HCT116 (cell line): ENCODE measurements at regions not wholly inside any gene's neighbourhood (a gene's known extent, or its start where the extent isn't known, plus 50 kb on each side); places are given as distances from the start of the nearest gene placed in this dataset.
"Not testable (repeated sequence)": the region's sequence is repeated elsewhere in the genome, so short reads cannot be mapped to it uniquely, and the experiment has no call there.

Experiments
- ATAC-seq: fragments of 200-7000 bp; cut with Tn5 transposase; 2 replicates; pipeline ENCODE4 v1.9.1; 2020; ENCODE audit warnings: mild to moderate bottlenecking, moderate library complexity
- BruUV-seq: library from RNA; stranded (reverse); fragments of 400-500 nt; replicated peaks from 2 replicates; lab custom pipeline; 2021; lab: Mats Ljungman, UMichigan
- CTCF ChIA-PET: fragments of 300-600 bp; sonication (Branson Sonifier 250); formaldehyde crosslinking; loops from one replicate; lab custom pipeline; 2021; ENCODE audit warnings: antibody characterized with exemption; lab: Charles Lee
- POLR2A ChIA-PET: fragments of 300-600, 350-600 bp; sonication (Branson Sonifier 250); formaldehyde crosslinking; loops from one replicate; lab custom pipeline; 2021; ENCODE audit warnings: antibody characterized with exemption; lab: Charles Lee
- RAD21 ChIA-PET, 2 experiments: fragments of 300-600 bp; sonication (Branson Sonifier 250); formaldehyde crosslinking; loops; one replicate each; lab custom pipeline; 2023; ENCODE audit warnings: low total read pairs in 2 of 2; ENCODE audit not compliant: uncharacterized antibody in 2 of 2, unreplicated experiment in 2 of 2, low non-redundant PET in 1 of 2; lab: Charles Lee
- DNase-seq: peaks from one replicate; pipeline ENCODE4 v3.0.0-alpha.2; 2010; ENCODE audit warnings: low read depth, low spot score
- H2AFZ ChIP-seq: fragments of 200-600 bp; shearing (Covaris generic), sonication (generic); 2 replicates; pipeline ENCODE4 v1.6.1; 2017; ENCODE audit warnings: low read depth, mixed run types, mixed read lengths, antibody characterized with exemption, low read length; ENCODE audit not compliant: poor library complexity, severe bottlenecking
- H3K27ac ChIP-seq: 2 replicates; pipeline ENCODE4 v1.5.1; 2012; ENCODE audit warnings: low read depth, low read length
- H3K27me3 ChIP-seq: fragments of 200-600 bp; sonication (generic); 2 replicates; pipeline ENCODE4 v1.6.1; 2016; ENCODE audit warnings: mixed run types, low read length, mixed read lengths; ENCODE audit not compliant: insufficient read depth
- H3K36me3 ChIP-seq, 2 experiments: fragments of 200-500 bp in 1 of 2; fragments of 200-600 bp in 1 of 2; sonication (Bioruptor generic) in 1 of 2; sonication (generic) in 1 of 2; 2 replicates each; pipeline versions ENCODE4 v1.5.1 to v1.6.1; 2014 to 2016; ENCODE audit warnings: low read length in 2 of 2, inconsistent platforms in 1 of 2, mixed read lengths in 1 of 2, mixed run types in 1 of 2; ENCODE audit not compliant: insufficient read depth in 2 of 2, control insufficient read depth in 1 of 2
- H3K4me1 ChIP-seq, 2 experiments: fragments of 200-600 bp in 1 of 2; sonication (generic) in 1 of 2; 2 replicates each; pipeline versions ENCODE4 v1.5.1 to v1.6.1; 2012 to 2017; ENCODE audit warnings: low read length in 2 of 2, inconsistent platforms in 1 of 2, mild to moderate bottlenecking in 1 of 2, mixed read lengths in 1 of 2, mixed run types in 1 of 2, moderate library complexity in 1 of 2; ENCODE audit not compliant: insufficient read depth in 2 of 2, control insufficient read depth in 1 of 2
- H3K4me2 ChIP-seq: fragments of 200-600 bp; sonication (generic); 2 replicates; pipeline ENCODE4 v1.6.1; 2017; ENCODE audit warnings: mixed run types, low read length, mixed read lengths
- H3K4me3 ChIP-seq, 2 experiments: fragments of 200-600 bp in 1 of 2; sonication (generic) in 1 of 2; replicated peaks in 1 of 2; 2 replicates each; pipeline ENCODE4 v1.5.1; 2011 to 2016; ENCODE audit warnings: low read length in 2 of 2, control low read depth in 1 of 2, low read depth in 1 of 2, mild to moderate bottlenecking in 1 of 2, mixed read lengths in 1 of 2, mixed run types in 1 of 2
- H3K79me2 ChIP-seq: fragments of 200-600 bp; sonication (generic); 2 replicates; pipeline ENCODE4 v1.6.1; 2017; ENCODE audit warnings: mild to moderate bottlenecking, mixed run types, low read length, moderate library complexity, mixed read lengths; ENCODE audit not compliant: insufficient read depth
- H3K9ac ChIP-seq: fragments of 200-600 bp; sonication (generic); 2 replicates; pipeline ENCODE4 v1.6.1; 2016; ENCODE audit warnings: low read length, mixed read lengths
- H3K9me2 ChIP-seq: fragments of 200-600 bp; sonication (generic), shearing (Covaris generic); 2 replicates; pipeline ENCODE4 v1.6.1; 2017; ENCODE audit warnings: mixed run types, mild to moderate bottlenecking, moderate library complexity; ENCODE audit not compliant: insufficient read depth
- H3K9me3 ChIP-seq, 2 experiments: fragments of 200-500 bp in 1 of 2; fragments of 200-600 bp in 1 of 2; sonication (Bioruptor generic) in 1 of 2; sonication (generic) in 1 of 2; 2 replicates each; pipeline ENCODE4 v1.6.1; 2014 to 2017; ENCODE audit warnings: low read length in 2 of 2, mixed read lengths in 2 of 2, inconsistent platforms in 1 of 2, low read depth in 1 of 2, mild to moderate bottlenecking in 1 of 2, mixed run types in 1 of 2, moderate library complexity in 1 of 2; ENCODE audit not compliant: control insufficient read depth in 1 of 2, insufficient read depth in 1 of 2
- H4K20me1 ChIP-seq: fragments of 200-600 bp; sonication (generic), shearing (Covaris generic); 2 replicates; pipeline ENCODE4 v1.6.1; 2017; ENCODE audit warnings: mixed run types, mild to moderate bottlenecking, moderate library complexity; ENCODE audit not compliant: insufficient read depth
- CBX3 ChIP-seq: IDR thresholded peaks from 2 replicates; pipeline ENCODE4 v1.6.1; 2012; ENCODE audit warnings: low read depth
- YY1 ChIP-seq: IDR thresholded peaks from 2 replicates; pipeline ENCODE4 v1.6.1; 2011; ENCODE audit warnings: low read length, low read depth, moderate library complexity, mild to moderate bottlenecking; ENCODE audit not compliant: insufficient replicate concordance; ENCODE audit errors: extremely low read depth
- intact Hi-C: fragments of 100-400 bp; cut with micrococcal nuclease; formaldehyde crosslinking; loops from 2 replicates; pipeline ENCODE4 v1.10.0; 2022

- no peaks in the 10 kb centered on the region for H3K27me3 ChIP-seq
- no peaks in the 10 kb centered on the region for H3K9me2 ChIP-seq
- BruUV-seq = no TSS peak
- ChIA-PET RAD21 (no interaction called here), POLR2A (no interaction called here), CTCF (no interaction called here)
- H3K79me2 ChIP-seq = no peaks in the 10 kb centered on the region
- peaks cover 0 to 18% of the 10 kb centered on the region in 2 experiments; a peak in 2 of 4 replicates for H3K4me1 ChIP-seq
- H3K4me3 ChIP-seq = no peak overlapping the region
- no peaks in the 10 kb centered on the region for H3K36me3 ChIP-seq
- intact Hi-C loops = no loop called here
- no peak overlapping the region for H3K9ac ChIP-seq
- no peak overlapping the region for H2AFZ ChIP-seq
- H3K4me2 ChIP-seq = no peak overlapping the region
- DNase-seq = no peak
- H3K27ac ChIP-seq = no peak overlapping the region
- TF ChIP-seq CBX3 (no peak), YY1 (no peak)
- 0 out of 4 replicates have a peak, but pooled peaks cover 0 to 3% of the 10 kb centered on the region in 2 experiments for H3K9me3 ChIP-seq
- ATAC-seq = no peak
- no peaks in the 10 kb centered on the region for H4K20me1 ChIP-seq
Measured at GRCh38 chr5:91288118-91288916, 94.8 kb downstream of the ARRDC3 start.

DNA sequence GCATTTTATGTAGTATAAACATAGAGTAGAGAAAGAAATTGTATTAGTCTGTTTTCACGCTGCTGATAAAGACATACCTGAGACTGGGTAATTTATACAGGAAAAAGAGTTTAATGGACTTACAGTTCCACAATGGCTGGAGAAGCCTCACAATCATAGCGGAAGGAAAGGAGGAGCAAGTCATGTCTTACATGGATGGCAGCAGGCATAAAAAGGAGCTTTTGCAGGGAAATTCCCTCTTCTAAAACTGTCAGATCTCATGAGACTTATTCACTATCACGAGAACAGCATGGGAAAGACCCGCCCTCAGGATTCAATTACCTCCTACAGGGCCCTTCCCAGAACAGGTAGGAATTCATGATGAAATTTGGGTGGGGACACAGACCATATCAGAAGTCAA is 98.1 kb downstream of the ARRDC3 start:
- H4K20me1 ChIP-seq, H3K9me2 ChIP-seq, BruUV-seq, H3K4me2 ChIP-seq, H3K27me3 ChIP-seq, H3K79me2 ChIP-seq, POLR2A ChIA-PET, H3K4me3 ChIP-seq, H3K9me3 ChIP-seq, H3K36me3 ChIP-seq, DNase-seq, ATAC-seq, H2AFZ ChIP-seq, H3K9ac ChIP-seq, RAD21 ChIA-PET, CTCF ChIA-PET, intact Hi-C loops, H3K27ac ChIP-seq: not testable (repeated sequence)
- peaks cover 9 to 39% of the 10 kb centered on the region in 2 experiments for H3K4me1 ChIP-seq
